HG03108 (cell line): ENCODE measurements at regions not wholly inside any gene's neighbourhood (a gene's known extent, or its start where the extent isn't known, plus 50 kb on each side); places are given as distances from the start of the nearest gene placed in this dataset.
"Not testable (repeated sequence)": the region's sequence is repeated elsewhere in the genome, so short reads cannot be mapped to it uniquely, and the experiment has no call there.

ENCODE experiments used
- ATAC-seq: cut with Tn5 transposase; IDR thresholded peaks from one replicate; pipeline ENCODE4 v1.9.1; 2021; ENCODE audit warnings: moderate library complexity; ENCODE audit not compliant: unreplicated experiment

GRCh38 chr7:109579901-109580300, 1010.2 kb downstream of the DNAJB9 start:
- ATAC-seq = no peak

DNA sequence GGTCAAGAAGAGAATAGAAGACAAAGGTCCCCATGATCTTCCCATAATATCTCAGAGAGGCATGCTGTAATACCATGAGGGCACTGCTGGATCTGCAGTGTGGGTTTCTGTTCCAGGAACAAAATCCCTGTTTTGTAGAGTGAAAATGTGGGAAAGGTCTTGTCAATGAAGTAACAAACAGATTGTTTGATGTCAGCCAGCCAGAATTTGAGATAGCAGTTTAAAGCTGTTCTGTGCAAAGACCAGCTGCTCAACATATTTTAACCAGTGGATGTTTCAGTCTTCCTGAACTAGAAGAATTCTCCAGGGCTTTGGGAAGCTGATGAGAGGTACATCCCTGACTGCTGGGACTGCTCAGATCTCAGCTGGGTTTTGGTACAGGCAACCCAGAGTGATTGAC, 1012.5 kb downstream of the DNAJB9 start:
- ATAC-seq = no peak

DNA sequence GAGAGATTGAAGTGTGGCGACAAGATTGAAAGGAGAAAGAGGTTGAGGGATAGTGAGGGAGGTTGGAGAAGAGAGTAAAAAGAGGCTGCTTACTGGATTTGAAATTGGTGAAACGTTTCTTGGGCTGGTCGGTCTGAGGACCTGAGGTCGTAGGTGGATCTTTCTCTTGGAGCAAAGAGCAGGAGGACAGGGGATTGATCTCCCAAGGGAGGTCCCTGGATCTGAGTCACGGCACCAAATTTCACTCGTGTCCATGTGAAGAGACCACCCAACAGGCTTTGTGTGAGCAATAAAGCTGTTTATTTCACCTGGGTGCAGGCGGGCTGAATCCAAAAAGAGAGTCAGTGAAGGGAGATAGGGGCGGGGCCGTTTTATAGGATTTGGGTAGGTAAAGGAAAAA, 1027.3 kb downstream of the DNAJB9 start:
- ATAC-seq = not testable (repeated sequence)

- ATAC-seq = no peak
Observed at GRCh38 chr7:109611656-109612055, 1042.0 kb downstream of the DNAJB9 start.

GRCh38 chr7:109616551-109617069, 1046.9 kb downstream of the DNAJB9 start:
- ATAC-seq = no peak

- no peak for ATAC-seq
Observed at GRCh38 chr7:109622320-109622719, 1052.6 kb downstream of the DNAJB9 start.

- ATAC-seq = not testable (repeated sequence)
Observed at GRCh38 chr7:109632890-109633289, 1063.2 kb downstream of the DNAJB9 start.

DNA sequence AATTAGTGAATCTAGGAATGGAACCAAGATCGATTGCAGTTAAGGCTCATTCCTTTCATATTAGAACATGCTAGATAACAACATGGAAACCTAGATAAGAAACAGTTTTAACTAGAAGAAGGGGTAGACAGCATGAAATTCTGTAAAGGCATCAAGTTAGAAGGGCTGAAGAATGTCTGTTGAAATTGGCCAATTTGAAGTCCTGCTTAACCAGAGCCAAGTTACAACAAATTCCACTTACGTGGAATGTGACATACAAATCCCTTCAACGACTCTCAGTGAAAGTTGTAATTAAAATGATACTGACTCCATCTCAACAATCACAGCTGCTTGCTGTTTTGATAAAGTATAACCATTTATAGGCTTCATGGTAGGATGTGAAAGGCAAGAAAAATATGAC, 1065.7 kb downstream of the DNAJB9 start:
- ATAC-seq = no peak

- no peak for ATAC-seq
Observed at GRCh38 chr7:109637428-109637990, 1067.8 kb downstream of the DNAJB9 start.

DNA sequence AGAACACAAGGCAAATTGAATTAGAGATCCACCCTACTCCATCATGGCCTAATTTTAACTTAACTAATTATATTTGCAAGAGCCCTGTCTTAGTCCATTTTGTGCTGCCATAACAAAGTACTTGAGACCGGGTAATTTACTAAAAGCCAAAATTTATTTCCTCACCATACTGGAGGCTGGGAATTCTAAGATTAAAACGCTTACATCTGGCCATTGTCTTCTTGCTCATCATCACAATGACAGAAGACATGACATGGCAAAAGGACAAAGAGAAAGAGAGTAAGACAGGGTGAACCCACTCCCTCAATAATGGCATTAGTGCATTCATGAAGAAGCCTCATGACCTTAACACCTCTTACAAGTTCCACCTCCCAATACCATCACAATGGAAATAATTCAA, 1068.6 kb downstream of the DNAJB9 start:
- no peak for ATAC-seq

- ATAC-seq = no peak
Observed at GRCh38 chr7:109639561-109639960, 1069.9 kb downstream of the DNAJB9 start.

DNA sequence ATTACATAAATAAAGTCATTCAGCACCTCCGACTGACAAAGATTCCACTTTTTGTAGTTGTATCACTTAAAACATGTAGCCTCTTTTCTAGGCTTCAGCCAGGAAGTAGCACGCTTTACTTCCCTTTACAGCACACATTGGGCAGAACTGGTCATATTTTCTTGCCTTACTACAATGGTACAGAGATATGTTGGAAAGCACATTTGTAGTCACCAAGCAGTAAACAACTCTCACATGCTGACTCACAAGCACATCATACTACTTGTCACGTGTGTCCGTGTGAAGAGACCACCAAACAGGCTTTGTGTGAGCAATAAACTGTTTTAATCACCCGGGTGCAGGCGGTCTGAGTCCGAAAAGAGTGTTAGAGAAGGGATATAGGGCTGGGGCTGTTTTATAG, 1071.8 kb downstream of the DNAJB9 start:
- no peak for ATAC-seq

DNA sequence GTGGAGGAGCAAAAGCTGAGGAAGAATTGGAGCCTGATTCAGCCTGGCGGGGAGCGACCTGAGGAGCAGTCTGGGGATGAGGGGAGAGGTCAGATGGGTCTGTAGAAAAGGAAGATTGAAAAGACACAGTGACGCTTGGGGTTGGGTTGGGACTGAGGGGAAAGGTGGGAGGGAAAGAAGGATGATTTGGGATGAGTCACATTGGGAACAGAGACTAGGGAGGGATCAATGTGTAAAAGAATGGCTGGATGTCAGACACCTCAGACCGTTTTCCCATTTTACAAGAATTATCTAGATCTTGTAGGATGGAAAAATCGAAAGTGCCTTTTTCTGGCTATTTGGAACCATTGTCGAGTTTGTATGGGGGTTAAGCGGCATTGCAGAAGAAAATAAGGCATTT, 1076.5 kb downstream of the DNAJB9 start:
- no peak for ATAC-seq

- not testable (repeated sequence) for ATAC-seq
Observed at GRCh38 chr7:109646594-109646993, 1076.9 kb downstream of the DNAJB9 start.

GRCh38 chr7:109647263-109647662, 1077.6 kb downstream of the DNAJB9 start:
- not testable (repeated sequence) for ATAC-seq

DNA sequence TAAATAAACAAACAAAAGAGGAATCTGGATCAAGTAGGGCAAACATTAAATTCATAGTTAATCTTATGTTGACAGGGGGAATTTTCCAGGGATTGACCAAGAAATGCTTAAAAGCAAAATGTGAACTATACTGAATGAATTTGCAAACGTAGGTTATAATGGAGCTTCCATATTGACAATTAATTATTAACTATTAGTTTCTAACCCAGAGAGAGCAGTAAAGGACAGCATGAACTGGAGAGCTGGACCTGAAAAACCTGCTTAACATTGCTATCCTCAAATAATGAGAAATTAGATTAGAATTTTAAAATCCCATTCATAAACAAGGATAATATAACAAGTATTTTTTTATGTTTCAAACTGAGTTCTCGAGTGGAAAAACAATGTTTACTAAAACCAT, 1089.6 kb downstream of the DNAJB9 start:
- ATAC-seq = no peak

GRCh38 chr7:109660401-109660800, 1090.7 kb downstream of the DNAJB9 start:
- no peak for ATAC-seq

DNA sequence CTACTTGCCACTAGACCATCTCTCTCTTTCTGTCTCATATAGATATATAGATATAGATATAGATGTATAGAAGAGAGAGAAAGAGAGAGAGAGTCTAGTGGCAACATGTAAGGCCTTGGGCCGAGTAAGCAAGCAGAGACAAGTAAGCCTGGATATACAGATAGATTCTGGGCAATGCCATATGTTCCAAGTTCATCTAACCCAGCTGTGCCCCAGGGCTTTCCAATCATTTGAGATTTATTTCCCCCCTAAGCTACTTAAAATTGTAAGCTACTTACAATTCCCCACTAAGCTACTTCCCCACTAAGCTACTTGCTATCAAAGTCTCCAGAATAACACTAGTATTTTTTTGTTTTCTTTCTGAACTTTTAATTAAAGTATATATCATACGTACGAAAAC, 1094.1 kb downstream of the DNAJB9 start:
- ATAC-seq = no peak

DNA sequence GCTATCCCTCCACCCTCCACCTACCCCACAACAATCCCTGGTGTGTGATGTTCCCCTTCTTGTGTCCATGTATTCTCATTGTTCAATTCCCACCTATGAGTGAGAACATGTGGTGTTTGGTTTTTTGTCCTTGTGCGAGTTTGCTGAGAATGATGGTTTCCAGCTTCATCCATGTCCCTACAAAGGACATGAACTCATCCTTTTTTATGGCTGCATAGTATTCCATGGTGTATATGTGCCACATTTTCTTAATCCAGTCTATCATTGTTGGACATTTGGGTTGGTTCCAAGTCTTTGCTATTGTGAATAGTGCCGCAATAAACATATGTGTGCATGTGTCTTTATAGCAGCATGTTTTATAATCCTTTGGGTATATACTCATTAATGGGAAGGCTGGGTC, 1117.6 kb downstream of the DNAJB9 start:
- ATAC-seq = not testable (repeated sequence)

GRCh38 chr7:109692613-109693012, 1122.9 kb downstream of the DNAJB9 start:
- ATAC-seq = not testable (repeated sequence)

GRCh38 chr7:109694149-109695071, 1124.7 kb downstream of the DNAJB9 start:
- no peak for ATAC-seq

DNA sequence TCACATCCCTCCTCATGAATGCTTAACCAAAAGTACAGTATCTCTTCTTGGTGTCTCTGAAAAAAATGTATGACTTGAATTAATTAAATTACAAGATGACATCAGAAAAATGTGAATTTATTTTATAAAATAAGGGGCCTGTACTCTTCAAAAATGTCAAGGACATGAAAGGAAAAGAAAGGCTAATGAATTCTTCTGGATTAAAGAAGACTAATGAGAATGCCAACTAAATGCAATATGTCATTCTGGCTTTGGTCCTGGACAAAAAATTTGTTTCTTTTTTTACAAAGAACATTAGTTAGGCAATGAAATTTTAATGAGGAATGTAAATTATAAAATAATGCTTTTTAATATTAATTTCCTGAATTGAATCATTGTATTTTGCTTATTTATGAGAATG, 1125.7 kb downstream of the DNAJB9 start:
- ATAC-seq = no peak
